Lower lobe of right lung (tissue), 2 donors: ENCODE measurements at regions not wholly inside any gene's neighbourhood (a gene's known extent, or its start where the extent isn't known, plus 50 kb on each side); places are given as distances from the start of the nearest gene placed in this dataset.

Experiments used
- ATAC-seq, 2 donors: fragments of 200-7000 bp; cut with Tn5 transposase; one replicate each; pipeline ENCODE4 v1.9.1; 2020 to 2022; ENCODE audit warnings: mild to moderate bottlenecking in 2 of 2, moderate library complexity in 2 of 2
- DNase-seq: peaks from one replicate; pipeline ENCODE4 v3.0.0-alpha.2; 2020
- H3K27ac ChIP-seq: fragments of 200-600 bp; one replicate; pipeline ENCODE4 v1.8.0; 2022
- H3K27me3 ChIP-seq: fragments of 200-600 bp; one replicate; pipeline ENCODE4 v1.8.0; 2022; ENCODE audit warnings: low read depth
- H3K36me3 ChIP-seq: fragments of 200-600 bp; one replicate; pipeline ENCODE4 v1.8.0; 2022; ENCODE audit warnings: mild to moderate bottlenecking
- H3K4me1 ChIP-seq: fragments of 200-600 bp; one replicate; pipeline ENCODE4 v1.8.0; 2022
- H3K4me3 ChIP-seq: fragments of 200-600 bp; one replicate; pipeline ENCODE4 v1.8.0; 2022; ENCODE audit warnings: mild to moderate bottlenecking
- H3K9me3 ChIP-seq: fragments of 200-600 bp; one replicate; pipeline ENCODE4 v1.8.0; 2022
- CTCF ChIP-seq: fragments of 200-600 bp; IDR thresholded peaks from one replicate; pipeline ENCODE4 v1.8.0; 2022; ENCODE audit warnings: antibody characterized with exemption, mild to moderate bottlenecking
- intact Hi-C: fragments of 100-400 bp; cut with DNase I; formaldehyde crosslinking; loops from one replicate; pipeline ENCODE4 v1.11.0; 2022
- donor health status: DM: no; HTN: yes; CAD: no; lungs with severe emphysema.

GRCh38 chr2:76311728-76312127, 601.0 kb upstream of the GCFC2 start:
- no peaks in the 10 kb centered on the region for H3K27me3 ChIP-seq
- no peaks in the 10 kb centered on the region for H3K36me3 ChIP-seq
- no peak for TF ChIP-seq CTCF
- no peak overlapping the region for H3K27ac ChIP-seq
- no peak for DNase-seq
- intact Hi-C loops, result no loop called here
- ATAC-seq, result no peak
- H3K4me3 ChIP-seq, result no peak overlapping the region
- no peaks in the 10 kb centered on the region for H3K9me3 ChIP-seq
- no peaks in the 10 kb centered on the region for H3K4me1 ChIP-seq

GRCh38 chr2:76310894-76311633, 600.3 kb upstream of the GCFC2 start:
- DNase-seq (no peak), ATAC-seq (no peak)
- Histone ChIP-seq H3K9me3 (no peaks in the 10 kb centered on the region), H3K4me3 (no peak overlapping the region), H3K36me3 (no peaks in the 10 kb centered on the region), H3K27ac (no peak overlapping the region), H3K4me1 (no peaks in the 10 kb centered on the region), H3K27me3 (no peaks in the 10 kb centered on the region)
- TF ChIP-seq CTCF, result no peak
- intact Hi-C loops, result no loop called here

GRCh38 chr2:76307495-76307894, 596.8 kb upstream of the GCFC2 start:
- ATAC-seq (no peak), DNase-seq (no peak)
- intact Hi-C loops, result no loop called here
- no peaks in the 10 kb centered on the region for H3K27me3 ChIP-seq
- TF ChIP-seq CTCF, result no peak
- H3K27ac ChIP-seq, result no peak overlapping the region
- H3K9me3 ChIP-seq, result no peaks in the 10 kb centered on the region
- H3K4me1 ChIP-seq, result no peaks in the 10 kb centered on the region
- no peak overlapping the region for H3K4me3 ChIP-seq
- no peaks in the 10 kb centered on the region for H3K36me3 ChIP-seq

GRCh38 chr2:76298041-76298440, 587.3 kb upstream of the GCFC2 start:
- Histone ChIP-seq H3K9me3 (no peaks in the 10 kb centered on the region), H3K4me3 (no peak overlapping the region), H3K4me1 (no peaks in the 10 kb centered on the region), H3K27me3 (no peaks in the 10 kb centered on the region), H3K27ac (no peak overlapping the region), H3K36me3 (no peaks in the 10 kb centered on the region)
- TF ChIP-seq CTCF, result no peak
- intact Hi-C loops, result no loop called here
- DNase-seq, result no peak
- ATAC-seq, result no peak

GRCh38 chr2:76296438-76296837, 585.7 kb upstream of the GCFC2 start:
- Histone ChIP-seq H3K9me3 (no peaks in the 10 kb centered on the region), H3K4me1 (no peaks in the 10 kb centered on the region), H3K27me3 (no peaks in the 10 kb centered on the region), H3K36me3 (no peaks in the 10 kb centered on the region), H3K27ac (no peak overlapping the region), H3K4me3 (no peak overlapping the region)
- ATAC-seq (no peak), DNase-seq (no peak)
- intact Hi-C loops, result no loop called here
- TF ChIP-seq CTCF, result no peak
